Ishikawa (cell line): ENCODE measurements at regions not wholly inside any gene's neighbourhood (a gene's known extent, or its start where the extent isn't known, plus 50 kb on each side); places are given as distances from the start of the nearest gene placed in this dataset.

ENCODE experiments used
- CEBPB ChIP-seq: IDR thresholded peaks from 2 replicates; pipeline ENCODE4 v1.6.1; 2012
- EGR1 ChIP-seq: IDR thresholded peaks from 2 replicates; pipeline ENCODE4 v1.6.1; 2012
- NFIC ChIP-seq: IDR thresholded peaks from 2 replicates; pipeline ENCODE4 v1.6.1; 2012
- RAD21 ChIP-seq: IDR thresholded peaks from 2 replicates; pipeline ENCODE4 v1.6.1; 2012; ENCODE audit warnings: low read depth
- TAF1 ChIP-seq: IDR thresholded peaks from 2 replicates; pipeline ENCODE4 v1.6.1; 2012; ENCODE audit warnings: low read depth, mild to moderate bottlenecking
- TF ChIP-seq, protein P1 (sequence below): IDR thresholded peaks from 2 replicates; pipeline ENCODE4 v1.6.1; 2012
- TF ChIP-seq, protein P2 (sequence below): IDR thresholded peaks from 2 replicates; pipeline ENCODE4 v1.6.1; 2012
- TF ChIP-seq, protein P3 (sequence below): IDR thresholded peaks from 2 replicates; pipeline ENCODE4 v1.6.1; 2012; ENCODE audit warnings: low read depth, mild to moderate bottlenecking

DNA sequence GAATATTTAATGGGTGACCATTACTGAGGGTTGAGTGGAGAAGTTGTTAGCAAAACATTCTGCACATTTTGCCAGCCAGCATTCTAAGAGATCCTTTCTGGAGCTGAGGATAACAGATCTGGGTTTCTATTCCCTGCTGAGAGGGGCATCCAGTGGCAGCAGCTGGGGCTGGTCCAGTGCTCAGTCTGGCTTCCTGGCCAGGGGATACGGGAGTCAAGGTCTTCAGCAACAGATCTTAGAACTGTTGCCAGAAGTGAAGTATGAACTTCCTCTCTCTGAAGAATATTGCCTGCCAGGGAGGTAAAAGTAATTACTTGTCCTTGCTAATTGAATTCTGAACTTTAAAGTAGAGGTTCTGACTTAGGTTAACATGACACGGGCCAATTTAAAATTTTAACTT lies 568.4 kb downstream of the REEP3 start:
- TF ChIP-seq TAF1 (no peak), EGR1 (no peak), NFIC (no peak), CEBPB (no peak), RAD21 (no peak)
- TF ChIP-seq, protein P1, sequence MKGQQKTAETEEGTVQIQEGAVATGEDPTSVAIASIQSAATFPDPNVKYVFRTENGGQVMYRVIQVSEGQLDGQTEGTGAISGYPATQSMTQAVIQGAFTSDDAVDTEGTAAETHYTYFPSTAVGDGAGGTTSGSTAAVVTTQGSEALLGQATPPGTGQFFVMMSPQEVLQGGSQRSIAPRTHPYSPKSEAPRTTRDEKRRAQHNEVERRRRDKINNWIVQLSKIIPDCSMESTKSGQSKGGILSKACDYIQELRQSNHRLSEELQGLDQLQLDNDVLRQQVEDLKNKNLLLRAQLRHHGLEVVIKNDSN: no peak
- TF ChIP-seq, protein P2, sequence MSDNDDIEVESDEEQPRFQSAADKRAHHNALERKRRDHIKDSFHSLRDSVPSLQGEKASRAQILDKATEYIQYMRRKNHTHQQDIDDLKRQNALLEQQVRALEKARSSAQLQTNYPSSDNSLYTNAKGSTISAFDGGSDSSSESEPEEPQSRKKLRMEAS: no peak
- TF ChIP-seq, protein P3, sequence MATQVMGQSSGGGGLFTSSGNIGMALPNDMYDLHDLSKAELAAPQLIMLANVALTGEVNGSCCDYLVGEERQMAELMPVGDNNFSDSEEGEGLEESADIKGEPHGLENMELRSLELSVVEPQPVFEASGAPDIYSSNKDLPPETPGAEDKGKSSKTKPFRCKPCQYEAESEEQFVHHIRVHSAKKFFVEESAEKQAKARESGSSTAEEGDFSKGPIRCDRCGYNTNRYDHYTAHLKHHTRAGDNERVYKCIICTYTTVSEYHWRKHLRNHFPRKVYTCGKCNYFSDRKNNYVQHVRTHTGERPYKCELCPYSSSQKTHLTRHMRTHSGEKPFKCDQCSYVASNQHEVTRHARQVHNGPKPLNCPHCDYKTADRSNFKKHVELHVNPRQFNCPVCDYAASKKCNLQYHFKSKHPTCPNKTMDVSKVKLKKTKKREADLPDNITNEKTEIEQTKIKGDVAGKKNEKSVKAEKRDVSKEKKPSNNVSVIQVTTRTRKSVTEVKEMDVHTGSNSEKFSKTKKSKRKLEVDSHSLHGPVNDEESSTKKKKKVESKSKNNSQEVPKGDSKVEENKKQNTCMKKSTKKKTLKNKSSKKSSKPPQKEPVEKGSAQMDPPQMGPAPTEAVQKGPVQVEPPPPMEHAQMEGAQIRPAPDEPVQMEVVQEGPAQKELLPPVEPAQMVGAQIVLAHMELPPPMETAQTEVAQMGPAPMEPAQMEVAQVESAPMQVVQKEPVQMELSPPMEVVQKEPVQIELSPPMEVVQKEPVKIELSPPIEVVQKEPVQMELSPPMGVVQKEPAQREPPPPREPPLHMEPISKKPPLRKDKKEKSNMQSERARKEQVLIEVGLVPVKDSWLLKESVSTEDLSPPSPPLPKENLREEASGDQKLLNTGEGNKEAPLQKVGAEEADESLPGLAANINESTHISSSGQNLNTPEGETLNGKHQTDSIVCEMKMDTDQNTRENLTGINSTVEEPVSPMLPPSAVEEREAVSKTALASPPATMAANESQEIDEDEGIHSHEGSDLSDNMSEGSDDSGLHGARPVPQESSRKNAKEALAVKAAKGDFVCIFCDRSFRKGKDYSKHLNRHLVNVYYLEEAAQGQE: no peak
